ENCODE measurements at regions not wholly inside any gene's neighbourhood (a gene's known extent, or its start where the extent isn't known, plus 50 kb on each side); places are given as distances from the start of the nearest gene placed in this dataset.
"Not testable (repeated sequence)": the region's sequence is repeated elsewhere in the genome, so short reads cannot be mapped to it uniquely, and the experiment has no call there.

DNA sequence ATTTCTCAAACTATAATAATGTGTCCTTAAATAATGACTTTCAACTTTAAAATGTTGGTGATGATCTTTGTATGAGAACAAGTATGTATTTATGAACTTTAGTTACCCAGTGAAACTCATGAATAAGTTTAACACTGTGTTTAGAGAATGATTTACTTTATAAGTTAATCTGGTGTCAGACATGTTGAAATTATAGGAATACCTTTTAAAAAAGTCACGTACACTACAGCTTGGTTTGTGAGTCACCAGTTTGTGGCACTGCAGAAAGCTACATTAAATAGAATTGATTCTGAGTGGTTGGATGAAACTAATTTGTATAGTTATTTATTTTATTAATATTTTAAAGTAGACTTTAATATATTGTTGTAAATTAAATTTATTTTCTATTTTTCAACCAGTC lies 1366.2 kb upstream of the PCDH20 start:
- TF ChIP-seq, protein P1, sequence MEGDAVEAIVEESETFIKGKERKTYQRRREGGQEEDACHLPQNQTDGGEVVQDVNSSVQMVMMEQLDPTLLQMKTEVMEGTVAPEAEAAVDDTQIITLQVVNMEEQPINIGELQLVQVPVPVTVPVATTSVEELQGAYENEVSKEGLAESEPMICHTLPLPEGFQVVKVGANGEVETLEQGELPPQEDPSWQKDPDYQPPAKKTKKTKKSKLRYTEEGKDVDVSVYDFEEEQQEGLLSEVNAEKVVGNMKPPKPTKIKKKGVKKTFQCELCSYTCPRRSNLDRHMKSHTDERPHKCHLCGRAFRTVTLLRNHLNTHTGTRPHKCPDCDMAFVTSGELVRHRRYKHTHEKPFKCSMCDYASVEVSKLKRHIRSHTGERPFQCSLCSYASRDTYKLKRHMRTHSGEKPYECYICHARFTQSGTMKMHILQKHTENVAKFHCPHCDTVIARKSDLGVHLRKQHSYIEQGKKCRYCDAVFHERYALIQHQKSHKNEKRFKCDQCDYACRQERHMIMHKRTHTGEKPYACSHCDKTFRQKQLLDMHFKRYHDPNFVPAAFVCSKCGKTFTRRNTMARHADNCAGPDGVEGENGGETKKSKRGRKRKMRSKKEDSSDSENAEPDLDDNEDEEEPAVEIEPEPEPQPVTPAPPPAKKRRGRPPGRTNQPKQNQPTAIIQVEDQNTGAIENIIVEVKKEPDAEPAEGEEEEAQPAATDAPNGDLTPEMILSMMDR (conservative IDR thresholded peaks at IDR 0.05; ENCODE audit: low read depth) = no peak
- POLR2A ChIA-PET (ENCODE audit: low non-redundant PET) = no interaction called here
- no peak overlapping the region for H3K27ac ChIP-seq
- no peak for DNase-seq (ENCODE audit: low spot score)
- CTCF ChIA-PET = no interaction called here

DNA sequence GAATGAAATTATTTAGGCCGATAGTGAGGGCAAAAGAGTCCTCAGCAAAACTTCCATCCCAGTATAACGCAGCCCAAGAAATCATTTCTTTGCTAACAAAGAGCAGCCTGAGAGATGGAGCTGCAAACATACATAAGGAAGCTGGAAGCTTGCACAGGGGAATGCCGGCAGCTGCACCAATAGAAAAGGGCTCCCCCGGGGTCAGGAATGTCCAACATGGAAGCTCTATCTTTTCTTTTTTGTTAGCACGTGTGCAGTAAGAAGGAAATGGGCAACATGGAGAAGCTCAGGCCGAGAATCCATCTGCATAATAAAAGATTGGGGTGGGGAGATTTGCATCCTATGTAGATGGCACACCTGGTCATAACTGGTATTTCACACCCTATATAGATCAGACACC lies 1363.5 kb upstream of the PCDH20 start:
- TF ChIP-seq, protein P1 (conservative IDR thresholded peaks at IDR 0.05; ENCODE audit: low read depth) = no peak
- DNase-seq (ENCODE audit: low spot score) = no peak
- no peak overlapping the region for H3K27ac ChIP-seq
- ChIA-PET POLR2A (ENCODE audit: low non-redundant PET) (no interaction called here), CTCF (no interaction called here)

DNA sequence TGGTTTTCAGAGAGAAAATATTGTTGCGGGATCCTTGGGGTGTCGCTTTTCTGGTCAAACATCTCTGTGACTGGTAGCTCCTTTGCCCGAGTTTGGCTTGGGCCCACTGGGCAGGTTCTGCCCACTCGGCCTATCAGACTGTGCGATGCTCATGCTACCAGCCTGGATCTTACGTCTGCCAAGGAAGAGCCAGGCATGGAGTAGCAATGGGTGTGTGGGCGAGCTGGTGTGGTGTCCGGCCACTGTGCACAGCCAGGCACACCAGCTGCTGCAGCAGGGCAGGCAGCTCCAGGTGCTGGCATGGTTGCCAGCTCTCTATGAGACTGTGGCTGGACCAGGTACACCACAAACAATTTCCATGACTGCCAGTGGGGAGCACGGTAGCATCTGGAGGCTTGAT lies 1351.8 kb upstream of the PCDH20 start:
- no peak overlapping the region for H3K27ac ChIP-seq
- ChIA-PET CTCF (interaction anchor here (0.6 kb wide), 1 partner anchor 819 kb away, joined by 5 read pairs; no protein-coding TSS in a partner anchor), POLR2A (ENCODE audit: low non-redundant PET) (no interaction called here)
- TF ChIP-seq, protein P1 (conservative IDR thresholded peaks at IDR 0.05; ENCODE audit: low read depth) = no peak
- DNase-seq (ENCODE audit: low spot score) = no peak

DNA sequence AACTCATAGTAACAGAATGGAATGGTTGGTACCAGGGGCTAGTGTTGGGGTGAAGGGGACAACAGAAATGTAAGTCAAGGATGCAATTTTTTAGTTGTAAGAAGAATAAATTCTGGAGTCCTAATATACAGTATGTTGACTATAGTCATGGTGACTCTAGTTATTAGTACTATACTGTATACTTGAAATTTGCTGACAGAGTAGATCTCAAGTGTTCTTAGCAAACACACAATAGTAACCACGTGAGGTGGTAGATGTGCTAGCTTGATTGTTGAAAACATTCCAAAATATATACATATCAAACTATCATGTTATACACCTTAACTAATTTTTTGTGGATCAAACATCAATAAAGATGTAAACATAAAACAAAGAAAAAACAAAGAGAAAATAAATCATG lies 1345.1 kb upstream of the PCDH20 start:
- ChIA-PET CTCF (interaction anchor here (0.5 kb wide), 1 partner anchor 134 kb away, joined by 3 read pairs; no protein-coding TSS in a partner anchor), POLR2A (ENCODE audit: low non-redundant PET) (no interaction called here)
- no peak overlapping the region for H3K27ac ChIP-seq
- DNase-seq (ENCODE audit: low spot score) = no peak
- TF ChIP-seq, protein P1 (conservative IDR thresholded peaks at IDR 0.05; ENCODE audit: low read depth) = no peak

DNA sequence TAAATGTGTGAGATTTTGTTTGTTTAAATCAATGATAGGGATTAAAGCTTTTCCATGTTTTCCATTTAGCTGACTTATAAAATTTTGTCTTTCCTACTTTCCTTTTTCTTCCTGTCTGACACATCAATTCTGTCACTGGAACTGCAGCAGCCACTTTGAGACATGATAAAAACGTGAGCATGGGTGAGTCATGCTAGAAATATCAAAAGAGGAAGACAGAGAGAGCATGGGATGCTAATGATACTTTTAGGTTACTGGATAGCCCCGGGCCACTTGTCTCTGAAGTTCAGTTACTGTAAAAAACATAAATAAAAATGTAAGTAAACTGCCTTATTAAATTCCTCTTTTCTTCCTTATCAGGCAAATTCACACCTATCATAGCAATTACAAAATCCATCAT lies 1332.0 kb upstream of the PCDH20 start:
- CTCF ChIA-PET = no interaction called here
- H3K27ac ChIP-seq = no peak overlapping the region
- DNase-seq (ENCODE audit: low spot score) = peak; percentile 24
- POLR2A ChIA-PET (ENCODE audit: low non-redundant PET) = no interaction called here
- TF ChIP-seq, protein P1 (conservative IDR thresholded peaks at IDR 0.05; ENCODE audit: low read depth) = no peak

DNA sequence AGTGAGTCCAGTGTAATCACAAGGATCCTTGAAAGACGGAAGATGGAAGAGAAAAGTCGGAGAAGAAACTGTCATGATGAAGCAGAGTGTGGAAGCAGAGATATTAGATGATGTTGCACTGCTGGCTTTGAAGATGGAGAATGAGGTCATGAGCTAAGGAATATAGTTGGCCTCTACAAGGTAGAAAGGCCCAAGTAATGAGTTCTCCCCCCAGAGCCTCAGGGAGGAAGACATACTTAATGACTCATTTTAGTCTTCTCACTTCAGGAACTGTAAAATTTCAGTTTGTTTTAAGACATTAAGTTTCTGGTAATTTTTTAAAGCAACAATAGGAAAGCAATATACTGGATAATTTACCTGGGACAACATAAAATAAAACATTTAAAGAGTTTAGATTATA lies 1331.5 kb upstream of the PCDH20 start:
- POLR2A ChIA-PET (ENCODE audit: low non-redundant PET) = no interaction called here
- no peak for DNase-seq (ENCODE audit: low spot score)
- CTCF ChIA-PET = no interaction called here
- no peak overlapping the region for H3K27ac ChIP-seq
- TF ChIP-seq, protein P1 (conservative IDR thresholded peaks at IDR 0.05; ENCODE audit: low read depth) = no peak

DNA sequence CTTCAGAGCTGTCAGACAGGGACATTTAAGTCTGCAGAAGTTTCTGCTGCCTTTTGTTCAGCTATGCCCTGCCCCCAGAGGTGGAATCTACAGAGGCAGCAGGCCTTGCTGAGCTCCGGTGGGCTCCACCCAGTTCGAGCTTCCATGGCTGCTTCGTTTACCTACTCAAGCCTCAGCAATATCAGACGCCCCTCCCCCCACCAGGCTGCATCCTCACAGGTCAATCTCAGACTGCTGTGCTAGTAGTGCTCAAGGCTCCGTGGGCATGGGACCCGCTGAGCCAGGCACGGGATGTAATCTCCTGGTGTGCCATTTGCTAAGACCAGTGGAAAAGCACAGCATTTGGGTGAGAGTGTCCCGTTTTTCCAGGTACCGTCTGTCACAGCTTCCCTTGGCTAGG lies 1314.1 kb upstream of the PCDH20 start:
- DNase-seq (ENCODE audit: low spot score); CTCF ChIA-PET; POLR2A ChIA-PET (ENCODE audit: low non-redundant PET); H3K27ac ChIP-seq: not testable (repeated sequence)
